Fibroblast of peridontal ligament (primary cell): ENCODE measurements at regions not wholly inside any gene's neighbourhood (a gene's known extent, or its start where the extent isn't known, plus 50 kb on each side); places are given as distances from the start of the nearest gene placed in this dataset.
A peak's percentile ranks its signal among the peaks of the same experiment; 100 is the strongest.
"Not testable (repeated sequence)": the region's sequence is repeated elsewhere in the genome, so short reads cannot be mapped to it uniquely, and the experiment has no call there.

Experiments used
- DNase-seq: peaks from one replicate; pipeline ENCODE4 v3.0.0-alpha.2; 2010; ENCODE audit errors: extremely low read depth

GRCh38 chr1:30361890-30362602 is 361.3 kb downstream of the MATN1 start:
- DNase-seq: not testable (repeated sequence)

- no peak for DNase-seq
Observed at GRCh38 chr1:30360753-30361152, 362.6 kb downstream of the MATN1 start.

- DNase-seq: no peak
Observed at GRCh38 chr1:30360281-30360680, 363.1 kb downstream of the MATN1 start.

- DNase-seq: no peak
Observed at GRCh38 chr1:30359539-30360220, 363.7 kb downstream of the MATN1 start.

- DNase-seq: no peak
Observed at GRCh38 chr1:30358500-30358899, 364.9 kb downstream of the MATN1 start.

- DNase-seq: no peak
Observed at GRCh38 chr1:30356839-30357238, 366.5 kb downstream of the MATN1 start.

- DNase-seq: no peak
Observed at GRCh38 chr1:30354410-30354809, 369.0 kb downstream of the MATN1 start.

GRCh38 chr1:30353637-30354036 is 369.7 kb downstream of the MATN1 start:
- DNase-seq: peak; percentile 1

- DNase-seq: no peak
Observed at GRCh38 chr1:30348147-30348546, 375.2 kb downstream of the MATN1 start.

- no peak for DNase-seq
Observed at GRCh38 chr1:30345491-30346130, 377.8 kb downstream of the MATN1 start.

GRCh38 chr1:30343562-30343961 is 379.8 kb downstream of the MATN1 start:
- no peak for DNase-seq

GRCh38 chr1:30342535-30343141 is 380.7 kb downstream of the MATN1 start:
- no peak for DNase-seq

- no peak for DNase-seq
Observed at GRCh38 chr1:30340934-30341333, 382.5 kb downstream of the MATN1 start.

GRCh38 chr1:30339866-30340265 is 383.5 kb downstream of the MATN1 start:
- DNase-seq: no peak

- no peak for DNase-seq
Observed at GRCh38 chr1:30338765-30339164, 384.6 kb downstream of the MATN1 start.

GRCh38 chr1:30337324-30337620 is 386.1 kb downstream of the MATN1 start:
- no peak for DNase-seq

GRCh38 chr1:30336550-30337323 is 386.6 kb downstream of the MATN1 start:
- DNase-seq: no peak

GRCh38 chr1:30335997-30336390 is 387.4 kb downstream of the MATN1 start:
- DNase-seq: no peak

GRCh38 chr1:30335389-30335996 is 387.9 kb downstream of the MATN1 start:
- DNase-seq: no peak

- DNase-seq: no peak
Observed at GRCh38 chr1:30334767-30335166, 388.6 kb downstream of the MATN1 start.
